Fibroblast of lung (primary cell): ENCODE measurements at regions not wholly inside any gene's neighbourhood (a gene's known extent, or its start where the extent isn't known, plus 50 kb on each side); places are given as distances from the start of the nearest gene placed in this dataset.

ENCODE experiments used
- DNase-seq, 2 donors: peaks; one replicate each; pipeline versions ENCODE4 v3.0.0 to v3.0.0-alpha.2; 2010; ENCODE audit warnings: low read depth in 2 of 2
- H2AFZ ChIP-seq: 2 replicates; pipeline ENCODE4 v1.5.1; 2012; ENCODE audit warnings: low read length, control low read depth, inconsistent platforms
- H3K27ac ChIP-seq: 2 replicates; pipeline ENCODE4 v1.5.1; 2011; ENCODE audit warnings: low read length, control low read depth; ENCODE audit not compliant: insufficient read depth
- H3K27me3 ChIP-seq: 2 replicates; pipeline ENCODE4 v1.5.1; 2011; ENCODE audit warnings: mild to moderate bottlenecking, low read length; ENCODE audit not compliant: control insufficient read depth, insufficient read depth
- H3K36me3 ChIP-seq: 2 replicates; pipeline ENCODE4 v1.5.1; 2011; ENCODE audit warnings: low read length; ENCODE audit not compliant: control insufficient read depth, insufficient read depth
- H3K4me1 ChIP-seq: 2 replicates; pipeline ENCODE4 v1.5.1; 2011; ENCODE audit warnings: low read length; ENCODE audit not compliant: control insufficient read depth, insufficient read depth; ENCODE audit errors: extremely low read depth
- H3K4me2 ChIP-seq: 2 replicates; pipeline ENCODE4 v1.5.1; 2011; ENCODE audit warnings: low read length, control low read depth; ENCODE audit not compliant: insufficient read depth; ENCODE audit errors: extremely low read depth
- H3K4me3 ChIP-seq, 4 experiments: fragments of 200-600 bp in 1 of 4; sonication (generic) in 1 of 4; replicated peaks in 1 of 4; 2 replicates each; pipeline ENCODE4 v1.5.1; 2011 to 2016; ENCODE audit warnings: low read length in 4 of 4, low read depth in 3 of 4, mild to moderate bottlenecking in 3 of 4, control low read depth in 2 of 4, inconsistent platforms in 1 of 4, mixed read lengths in 1 of 4; ENCODE audit not compliant: insufficient read depth in 1 of 4; ENCODE audit errors: control extremely low read depth in 1 of 4
- H3K79me2 ChIP-seq: 2 replicates; pipeline ENCODE4 v1.5.1; 2012; ENCODE audit warnings: mild to moderate bottlenecking, low read length, inconsistent platforms; ENCODE audit not compliant: control insufficient read depth, insufficient read depth
- H3K9ac ChIP-seq: 2 replicates; pipeline ENCODE4 v1.5.1; 2011; ENCODE audit warnings: mild to moderate bottlenecking, low read length, control low read depth; ENCODE audit not compliant: insufficient read depth
- H3K9me3 ChIP-seq: 2 replicates; pipeline ENCODE4 v1.5.1; 2012; ENCODE audit warnings: low read depth, low read length; ENCODE audit not compliant: control insufficient read depth, insufficient read depth
- H4K20me1 ChIP-seq: 2 replicates; pipeline ENCODE4 v1.5.1; 2011; ENCODE audit warnings: low read length; ENCODE audit not compliant: control insufficient read depth, insufficient read depth; ENCODE audit errors: extremely low read depth
- CTCF ChIP-seq, 2 donors: IDR thresholded peaks in 1 of 2; conservative IDR thresholded peaks in 1 of 2; 1 replicate in 1 of 2; 2 replicates in 1 of 2; pipeline ENCODE4 v1.5.1; 2011 to 2012; ENCODE audit warnings: low read length in 2 of 2, control low read depth in 1 of 2, inconsistent platforms in 1 of 2, low read depth in 1 of 2, mild to moderate bottlenecking in 1 of 2
- EZH2 ChIP-seq: IDR thresholded peaks from 2 replicates; pipeline ENCODE4 v1.5.1; 2012; ENCODE audit warnings: low read length, control low read depth, mild to moderate bottlenecking; ENCODE audit errors: missing control alignments

GRCh38 chr4:141810712-141811375 is 174.5 kb downstream of the IL15 start:
- no peak for TF ChIP-seq EZH2
- no peak for TF ChIP-seq CTCF (conservative IDR thresholded peaks at IDR 0.05 in 1 of 2, IDR thresholded peaks at IDR 0.05 in 1 of 2; ENCODE audit: low read depth in 1 of 2, low read length in 2 of 2)
- H3K27ac ChIP-seq = no peak overlapping the region
- H3K4me3 ChIP-seq = no peak overlapping the region
- DNase-seq = peak in 1 of 2 donors; percentile 83
- no peak overlapping the region for H3K9ac ChIP-seq
- no peaks in the 10 kb centered on the region for H3K79me2 ChIP-seq
- no peaks in the 10 kb centered on the region for H3K27me3 ChIP-seq
- H4K20me1 ChIP-seq = no peaks in the 10 kb centered on the region
- no peaks in the 10 kb centered on the region for H3K9me3 ChIP-seq
- no peak overlapping the region for H3K4me2 ChIP-seq
- peaks cover 7% of the 10 kb centered on the region for H3K4me1 ChIP-seq
- H3K36me3 ChIP-seq = no peaks in the 10 kb centered on the region
- no peak overlapping the region for H2AFZ ChIP-seq

- no peaks in the 10 kb centered on the region for H3K27me3 ChIP-seq
- no peak overlapping the region for H3K27ac ChIP-seq
- no peaks in the 10 kb centered on the region for H3K79me2 ChIP-seq
- no peak overlapping the region for H3K9ac ChIP-seq
- H3K4me3 ChIP-seq = no peak overlapping the region
- peak in 1 of 2 donors; percentile 20 for DNase-seq
- peaks cover 6% of the 10 kb centered on the region for H3K4me1 ChIP-seq
- H2AFZ ChIP-seq = no peak overlapping the region
- H3K9me3 ChIP-seq = no peaks in the 10 kb centered on the region
- no peak overlapping the region for H3K4me2 ChIP-seq
- no peaks in the 10 kb centered on the region for H4K20me1 ChIP-seq
- TF ChIP-seq CTCF (conservative IDR thresholded peaks at IDR 0.05 in 1 of 2, IDR thresholded peaks at IDR 0.05 in 1 of 2; ENCODE audit: low read depth in 1 of 2, low read length in 2 of 2) (no peak), EZH2 (no peak)
- no peaks in the 10 kb centered on the region for H3K36me3 ChIP-seq
Measured at GRCh38 chr4:141812158-141812557, 175.8 kb downstream of the IL15 start.

- no peaks in the 10 kb centered on the region for H3K36me3 ChIP-seq
- no peak overlapping the region for H2AFZ ChIP-seq
- no peaks in the 10 kb centered on the region for H3K27me3 ChIP-seq
- no peak overlapping the region for H3K4me2 ChIP-seq
- H3K9me3 ChIP-seq = no peaks in the 10 kb centered on the region
- no peak overlapping the region for H3K27ac ChIP-seq
- H3K4me1 ChIP-seq = no peaks in the 10 kb centered on the region
- H4K20me1 ChIP-seq = no peaks in the 10 kb centered on the region
- H3K9ac ChIP-seq = no peak overlapping the region
- no peaks in the 10 kb centered on the region for H3K79me2 ChIP-seq
- DNase-seq = no peak
- TF ChIP-seq CTCF (conservative IDR thresholded peaks at IDR 0.05 in 1 of 2, IDR thresholded peaks at IDR 0.05 in 1 of 2; ENCODE audit: low read depth in 1 of 2, low read length in 2 of 2) = no peak
- H3K4me3 ChIP-seq = no peak overlapping the region
Measured at GRCh38 chr4:141814499-141814898, 178.1 kb downstream of the IL15 start.
